B cell (primary cell): ENCODE measurements at regions not wholly inside any gene's neighbourhood (a gene's known extent, or its start where the extent isn't known, plus 50 kb on each side); places are given as distances from the start of the nearest gene placed in this dataset.

Experiments used
- ATAC-seq: fragments of 200-7000 bp; cut with Tn5 transposase; one replicate; pipeline ENCODE4 v1.10.0; 2021; ENCODE audit warnings: low read depth, mild to moderate bottlenecking, moderate number of reproducible peaks, moderate library complexity
- CTCF ChIA-PET: fragments of 350-600 bp; sonication (Branson Sonifier 250); formaldehyde crosslinking; loops from one replicate; lab custom pipeline; 2021; ENCODE audit warnings: antibody characterized with exemption, inconsistent platforms; lab: Charles Lee
- POLR2A ChIA-PET: fragments of 350-600 bp; sonication (Branson Sonifier 250); formaldehyde crosslinking; loops from one replicate; lab custom pipeline; 2021; ENCODE audit warnings: antibody characterized with exemption; lab: Charles Lee
- DNase-seq: peaks from one replicate; pipeline ENCODE4 v3.0.0; 2013
- H2AFZ ChIP-seq: 2 replicates; pipeline ENCODE4 v1.6.1; 2012; ENCODE audit warnings: mild to moderate bottlenecking, low read depth, low read length; ENCODE audit not compliant: insufficient read depth, poor library complexity, severe bottlenecking
- H3K27ac ChIP-seq, 2 donors: 1 replicate in 1 of 2; 2 replicates in 1 of 2; pipeline ENCODE4 v1.5.1; 2012 to 2013; ENCODE audit warnings: low read length in 2 of 2, mild to moderate bottlenecking in 2 of 2, moderate library complexity in 1 of 2
- H3K27me3 ChIP-seq, 4 experiments: fragments of 200-600 bp in 1 of 4; sonication (generic) in 1 of 4; replicated peaks in 1 of 4; 1 replicate in 2 of 4; 2 replicates in 2 of 4; pipeline versions ENCODE4 v1.6.1 to v1.7.0; 2013 to 2016; ENCODE audit warnings: low read length in 3 of 4, mild to moderate bottlenecking in 2 of 4, mixed read lengths in 1 of 4, moderate library complexity in 1 of 4; ENCODE audit not compliant: insufficient read depth in 4 of 4, control insufficient read depth in 3 of 4; ENCODE audit errors: control extremely low read depth in 1 of 4
- H3K36me3 ChIP-seq, 2 experiments: replicated peaks in 1 of 2; 1 replicate in 1 of 2; 2 replicates in 1 of 2; pipeline versions ENCODE4 v1.6.1 to v1.7.1; 2013; ENCODE audit warnings: low read length in 1 of 2; ENCODE audit not compliant: insufficient read depth in 2 of 2, control insufficient read depth in 1 of 2; ENCODE audit errors: control extremely low read depth in 1 of 2, extremely low read depth in 1 of 2
- H3K4me1 ChIP-seq, 2 donors: fragments of 200-600 bp in 1 of 2; sonication (generic) in 1 of 2; 1 replicate in 1 of 2; 2 replicates in 1 of 2; pipeline versions ENCODE4 v1.5.1 to v1.6.1; 2013 to 2017; ENCODE audit warnings: low read length in 2 of 2; ENCODE audit not compliant: control insufficient read depth in 2 of 2, insufficient read depth in 2 of 2
- H3K4me2 ChIP-seq: replicated peaks from 2 replicates; pipeline ENCODE3; 2012; ENCODE audit warnings: mild to moderate bottlenecking, low read depth, low read length; ENCODE audit not compliant: poor library complexity, severe bottlenecking
- H3K4me3 ChIP-seq, 5 experiments: fragments of 200-600 bp in 1 of 5; sonication (generic) in 1 of 5; 1 replicate in 3 of 5; 2 replicates in 2 of 5; pipeline versions ENCODE4 v1.5.1 to v1.7.0; 2011 to 2016; ENCODE audit warnings: low read length in 4 of 5, mild to moderate bottlenecking in 4 of 5, low read depth in 2 of 5, control low read depth in 1 of 5, moderate library complexity in 1 of 5; ENCODE audit not compliant: insufficient read depth in 1 of 5; ENCODE audit errors: control extremely low read depth in 1 of 5, extremely low read depth in 1 of 5
- H3K79me2 ChIP-seq: fragments of 200-600 bp; sonication (generic); one replicate; pipeline ENCODE4 v1.6.0; 2016; ENCODE audit warnings: low read length; ENCODE audit not compliant: control insufficient read depth, insufficient read depth
- H3K9ac ChIP-seq: fragments of 200-600 bp; sonication (generic); 2 replicates; pipeline ENCODE4 v1.6.1; 2017; ENCODE audit warnings: mild to moderate bottlenecking, low read length, moderate library complexity
- H3K9me3 ChIP-seq, 3 donors: one replicate each; pipeline versions ENCODE4 v1.6.1 to v1.7.1; 2013; ENCODE audit warnings: low read length in 2 of 3; ENCODE audit not compliant: control insufficient read depth in 2 of 3, insufficient read depth in 1 of 3; ENCODE audit errors: control extremely low read depth in 1 of 3
- H4K20me1 ChIP-seq: 2 replicates; pipeline ENCODE4 v1.6.0; 2012; ENCODE audit warnings: mild to moderate bottlenecking, low read length; ENCODE audit not compliant: insufficient read depth, control insufficient read depth, poor library complexity, severe bottlenecking
- H3K27ac Mint-ChIP-seq: one replicate; pipeline ENCODE4 v1.8.0; 2021; ENCODE audit warnings: mixed read lengths
- H3K27me3 Mint-ChIP-seq: one replicate; pipeline ENCODE4 v1.8.0; 2021; ENCODE audit warnings: mixed read lengths
- H3K4me1 Mint-ChIP-seq: one replicate; pipeline ENCODE4 v1.8.0; 2021; ENCODE audit warnings: mixed read lengths
- H3K4me3 Mint-ChIP-seq: one replicate; pipeline ENCODE4 v1.8.0; 2021; ENCODE audit warnings: mixed read lengths
- H3K9me3 Mint-ChIP-seq: one replicate; pipeline ENCODE4 v1.8.0; 2022; ENCODE audit warnings: mixed read lengths; ENCODE audit not compliant: insufficient read depth
- EZH2 ChIP-seq: IDR thresholded peaks from 2 replicates; pipeline ENCODE4 v1.6.1; 2012; ENCODE audit warnings: borderline replicate concordance, low read depth, mild to moderate bottlenecking, moderate library complexity, low read length; ENCODE audit not compliant: insufficient read depth, poor library complexity, severe bottlenecking
- WGBS: methylation state at CpG from one replicate; pipeline ENCODE4 v1.1.5; 2013; ENCODE audit warnings: missing lambda C conversion rate; ENCODE audit not compliant: insufficient coverage; 5-methylcytosine and 5-hydroxymethylcytosine counted together
- intact Hi-C: fragments of 100-400 bp; cut with micrococcal nuclease; formaldehyde crosslinking; loops from one replicate; pipeline ENCODE4 v1.10.0; 2022
- TF ChIP-seq, protein P1 (sequence below): fragments of 200-600 bp; IDR thresholded peaks from one replicate; pipeline ENCODE4 v1.8.0; 2022; ENCODE audit warnings: antibody characterized with exemption, mild to moderate bottlenecking

- ChIA-PET CTCF (interaction anchor here (0.7 kb wide), 1 partner anchor 1295 kb away, joined by 5 read pairs; no protein-coding TSS in a partner anchor), POLR2A (no interaction called here)
- intact Hi-C loops, result no loop called here
These were observed 118.6 kb upstream of the BEND4 start for GRCh38 chr4:42271096-42271495.

DNA sequence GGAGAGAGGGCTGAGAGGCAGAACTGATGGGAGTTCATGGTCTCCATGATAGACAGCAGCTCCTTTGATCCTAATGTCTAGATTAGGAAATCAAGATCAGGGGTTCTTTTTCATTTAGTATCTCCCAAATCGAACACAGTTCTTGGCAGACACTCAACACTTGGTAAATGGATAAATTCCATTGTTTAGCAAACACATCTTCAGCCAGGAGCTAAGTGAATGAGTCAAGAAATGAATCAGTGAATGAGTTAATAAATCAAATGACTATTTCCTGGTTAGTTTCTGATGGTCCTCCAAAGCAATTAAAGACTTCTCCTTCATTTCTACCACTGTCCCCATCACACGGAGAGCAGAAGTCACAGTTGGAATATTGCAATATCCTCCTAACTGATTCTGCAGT, 120.0 kb upstream of the SHISA3 start:
- Histone ChIP-seq H3K4me3 (no peak overlapping the region), H3K27me3 (peaks cover 0 to 5% (median 3%) of the 10 kb centered on the region in 4 experiments), H3K4me1 (peaks cover 8 to 9% of the 10 kb centered on the region in 2 donors), H3K79me2 (no peaks in the 10 kb centered on the region), H4K20me1 (no peaks in the 10 kb centered on the region), H3K27ac (no peak overlapping the region), H3K9ac (no peak overlapping the region), H3K9me3 (no peaks in the 10 kb centered on the region), H3K36me3 (no peaks in the 10 kb centered on the region), H3K4me2 (no peak overlapping the region), H2AFZ (no peak overlapping the region)
- H3K27ac Mint-ChIP-seq, result no peak overlapping the region
- intact Hi-C loops, result no loop called here
- no peaks in the 10 kb centered on the region for H3K9me3 Mint-ChIP-seq
- peaks cover 12% of the 10 kb centered on the region for H3K4me1 Mint-ChIP-seq
- no peak for ATAC-seq
- peaks cover 21% of the 10 kb centered on the region for H3K27me3 Mint-ChIP-seq
- DNase-seq, result no peak
- no peak overlapping the region for H3K4me3 Mint-ChIP-seq
- no peak for TF ChIP-seq EZH2
- ChIA-PET POLR2A (no interaction called here), CTCF (no interaction called here)
- WGBS, result no CpG with 5 or more reads among the region's 2 CpGs

More at GRCh38 chr4:42271096-42271495, 118.6 kb upstream of the BEND4 start:
- no peak overlapping the region for H3K27ac ChIP-seq
- no peaks in the 10 kb centered on the region for H3K4me1 ChIP-seq
- H3K27me3 ChIP-seq, result no peaks in the 10 kb centered on the region
- no peaks in the 10 kb centered on the region for H3K4me1 Mint-ChIP-seq
- DNase-seq (no peak), ATAC-seq (no peak)
- peaks cover 11% of the 10 kb centered on the region for H3K27me3 Mint-ChIP-seq
- no peaks in the 10 kb centered on the region for H3K9me3 ChIP-seq
- no peak overlapping the region for H3K27ac Mint-ChIP-seq
- no peak overlapping the region for H2AFZ ChIP-seq
- TF ChIP-seq, protein P1, sequence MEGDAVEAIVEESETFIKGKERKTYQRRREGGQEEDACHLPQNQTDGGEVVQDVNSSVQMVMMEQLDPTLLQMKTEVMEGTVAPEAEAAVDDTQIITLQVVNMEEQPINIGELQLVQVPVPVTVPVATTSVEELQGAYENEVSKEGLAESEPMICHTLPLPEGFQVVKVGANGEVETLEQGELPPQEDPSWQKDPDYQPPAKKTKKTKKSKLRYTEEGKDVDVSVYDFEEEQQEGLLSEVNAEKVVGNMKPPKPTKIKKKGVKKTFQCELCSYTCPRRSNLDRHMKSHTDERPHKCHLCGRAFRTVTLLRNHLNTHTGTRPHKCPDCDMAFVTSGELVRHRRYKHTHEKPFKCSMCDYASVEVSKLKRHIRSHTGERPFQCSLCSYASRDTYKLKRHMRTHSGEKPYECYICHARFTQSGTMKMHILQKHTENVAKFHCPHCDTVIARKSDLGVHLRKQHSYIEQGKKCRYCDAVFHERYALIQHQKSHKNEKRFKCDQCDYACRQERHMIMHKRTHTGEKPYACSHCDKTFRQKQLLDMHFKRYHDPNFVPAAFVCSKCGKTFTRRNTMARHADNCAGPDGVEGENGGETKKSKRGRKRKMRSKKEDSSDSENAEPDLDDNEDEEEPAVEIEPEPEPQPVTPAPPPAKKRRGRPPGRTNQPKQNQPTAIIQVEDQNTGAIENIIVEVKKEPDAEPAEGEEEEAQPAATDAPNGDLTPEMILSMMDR, result no peak
- TF ChIP-seq EZH2, result no peak
- H3K4me3 ChIP-seq, result no peak overlapping the region
- WGBS, result no CpG with 5 or more reads among the region's 3 CpGs
- H3K79me2 ChIP-seq, result no peaks in the 10 kb centered on the region
- no peaks in the 10 kb centered on the region for H4K20me1 ChIP-seq
- H3K9me3 Mint-ChIP-seq, result no peaks in the 10 kb centered on the region
- H3K4me2 ChIP-seq, result no peak overlapping the region
- H3K4me3 Mint-ChIP-seq, result no peak overlapping the region
- no peak overlapping the region for H3K9ac ChIP-seq
- no peaks in the 10 kb centered on the region for H3K36me3 ChIP-seq
